Right ventricle myocardium inferior (tissue), 1 donor: ENCODE measurements at regions not wholly inside any gene's neighbourhood (a gene's known extent, or its start where the extent isn't known, plus 50 kb on each side); places are given as distances from the start of the nearest gene placed in this dataset.

ENCODE experiments used
- ATAC-seq: fragments of 200-7000 bp; cut with Tn5 transposase; one replicate; pipeline ENCODE4 v1.9.1; 2020; ENCODE audit warnings: mild to moderate bottlenecking, moderate library complexity
- DNase-seq: peaks from one replicate; pipeline ENCODE4 v3.0.0; 2021; ENCODE audit errors: missing footprints
- intact Hi-C: fragments of 100-400 bp; cut with DNase I; formaldehyde crosslinking; loops from one replicate; pipeline ENCODE4 v1.11.0; 2022
- donor health status: DM: no; HTN: yes; CAD: no; lungs with severe emphysema.

GRCh38 chr9:86679909-86680308, 267.4 kb downstream of the GAS1 start:
- ATAC-seq: no peak
- DNase-seq: no peak
- intact Hi-C loops: no loop called here

- ATAC-seq: no peak
- intact Hi-C loops: no loop called here
- DNase-seq: no peak
Measured at GRCh38 chr9:86676396-86676795, 270.9 kb downstream of the GAS1 start.

- no peak for DNase-seq
- intact Hi-C loops: no loop called here
- no peak for ATAC-seq
Measured at GRCh38 chr9:86675805-86676204, 271.5 kb downstream of the GAS1 start.

GRCh38 chr9:86674487-86674886, 272.8 kb downstream of the GAS1 start:
- no peak for DNase-seq
- intact Hi-C loops: no loop called here
- ATAC-seq: no peak

GRCh38 chr9:86672966-86673365, 274.3 kb downstream of the GAS1 start:
- no peak for ATAC-seq
- intact Hi-C loops: no loop called here
- DNase-seq: no peak

- intact Hi-C loops: no loop called here
- ATAC-seq: no peak
- DNase-seq: no peak
Measured at GRCh38 chr9:86672301-86672700, 275.0 kb downstream of the GAS1 start.

GRCh38 chr9:86671018-86671417, 276.3 kb downstream of the GAS1 start:
- intact Hi-C loops: no loop called here
- DNase-seq (no peak), ATAC-seq (no peak)

GRCh38 chr9:86670536-86670935, 276.8 kb downstream of the GAS1 start:
- intact Hi-C loops: no loop called here
- DNase-seq (no peak), ATAC-seq (no peak)

GRCh38 chr9:86670076-86670475, 277.2 kb downstream of the GAS1 start:
- DNase-seq (no peak), ATAC-seq (no peak)
- intact Hi-C loops: no loop called here

GRCh38 chr9:86669422-86669821, 277.9 kb downstream of the GAS1 start:
- DNase-seq (no peak), ATAC-seq (no peak)
- intact Hi-C loops: no loop called here

- DNase-seq (no peak), ATAC-seq (no peak)
- intact Hi-C loops: no loop called here
Measured at GRCh38 chr9:86668488-86668887, 278.8 kb downstream of the GAS1 start.

GRCh38 chr9:86667307-86667706, 280.0 kb downstream of the GAS1 start:
- no peak for ATAC-seq
- intact Hi-C loops: no loop called here

GRCh38 chr9:86665416-86665815, 281.9 kb downstream of the GAS1 start:
- DNase-seq: no peak
- intact Hi-C loops: no loop called here

More at GRCh38 chr9:86667307-86667706, 280.0 kb downstream of the GAS1 start:
- no peak for DNase-seq

GRCh38 chr9:86664603-86665002, 282.7 kb downstream of the GAS1 start:
- intact Hi-C loops: no loop called here
- ATAC-seq: no peak
- DNase-seq: no peak

More at GRCh38 chr9:86665416-86665815, 281.9 kb downstream of the GAS1 start:
- no peak for ATAC-seq

GRCh38 chr9:86663905-86664304, 283.4 kb downstream of the GAS1 start:
- intact Hi-C loops: no loop called here
- ATAC-seq (no peak), DNase-seq (no peak)

- ATAC-seq (peak; percentile 67), DNase-seq (no peak)
- intact Hi-C loops: no loop called here
Measured at GRCh38 chr9:86662890-86663468, 284.3 kb downstream of the GAS1 start.

- no peak for ATAC-seq
- no peak for DNase-seq
- intact Hi-C loops: no loop called here
Measured at GRCh38 chr9:86660146-86660943, 287.0 kb downstream of the GAS1 start.

GRCh38 chr9:86659413-86660046, 287.8 kb downstream of the GAS1 start:
- intact Hi-C loops: no loop called here
- no peak for DNase-seq
- ATAC-seq: no peak

GRCh38 chr9:86655147-86655546, 292.2 kb downstream of the GAS1 start:
- intact Hi-C loops: no loop called here
- ATAC-seq (no peak), DNase-seq (no peak)

GRCh38 chr9:86653466-86653865, 293.8 kb downstream of the GAS1 start:
- ATAC-seq: no peak
- intact Hi-C loops: no loop called here

More at GRCh38 chr9:86653466-86653865, 293.8 kb downstream of the GAS1 start:
- DNase-seq: no peak
